Erythroblast (primary cell): ENCODE measurements at regions not wholly inside any gene's neighbourhood (a gene's known extent, or its start where the extent isn't known, plus 50 kb on each side); places are given as distances from the start of the nearest gene placed in this dataset.

Experiments
- GATA1 ChIP-seq: IDR thresholded peaks from 2 replicates; pipeline ENCODE4 v1.6.1; 2011; ENCODE audit warnings: low read depth, mild to moderate bottlenecking, control low read depth, low read length, moderate library complexity
- POLR2A ChIP-seq: IDR thresholded peaks from 2 replicates; pipeline ENCODE4 v1.6.1; 2011; ENCODE audit warnings: mild to moderate bottlenecking, low read length

DNA sequence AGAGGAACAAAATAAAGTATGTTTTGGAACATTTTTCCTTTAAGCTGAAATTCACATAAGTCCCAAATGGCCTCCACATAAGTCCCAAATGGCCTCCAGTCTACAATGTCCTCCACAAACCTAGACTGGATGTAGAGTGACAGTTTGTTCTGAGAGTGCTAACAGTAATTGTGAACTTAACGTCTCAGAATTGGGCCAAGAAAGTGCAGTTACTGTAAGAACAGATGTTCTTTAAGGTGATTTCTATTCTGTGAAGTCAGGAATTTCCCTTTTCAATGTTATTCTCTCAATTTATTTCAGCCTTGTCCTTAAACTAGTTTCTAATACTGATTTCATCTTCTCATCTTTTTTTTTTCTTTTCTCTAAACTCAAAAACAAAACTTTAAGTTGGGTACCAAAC is 188.7 kb upstream of the SEMA3E start:
- TF ChIP-seq POLR2A (no peak), GATA1 (no peak)
